HG03575 (cell line): ENCODE measurements at regions not wholly inside any gene's neighbourhood (a gene's known extent, or its start where the extent isn't known, plus 50 kb on each side); places are given as distances from the start of the nearest gene placed in this dataset.

Source experiments
- ATAC-seq: cut with Tn5 transposase; IDR thresholded peaks from one replicate; pipeline ENCODE4 v1.9.1; 2021; ENCODE audit not compliant: unreplicated experiment, insufficient number of reproducible peaks, low FRiP score; ENCODE audit errors: extremely low read depth

- no peak for ATAC-seq
Measured at GRCh38 chr17:77891602-77892001, 66.9 kb upstream of the TNRC6C start.

GRCh38 chr17:77892031-77892430, 66.5 kb upstream of the TNRC6C start:
- ATAC-seq: no peak

- ATAC-seq: no peak
Measured at GRCh38 chr17:77892469-77893143, 65.9 kb upstream of the TNRC6C start.

- ATAC-seq: no peak
Measured at GRCh38 chr17:77893144-77894044, 65.1 kb upstream of the TNRC6C start.

- no peak for ATAC-seq
Measured at GRCh38 chr17:77894126-77894956, 64.2 kb upstream of the TNRC6C start.

- ATAC-seq: no peak
Measured at GRCh38 chr17:77897741-77898301, 60.7 kb upstream of the TNRC6C start.

- ATAC-seq: no peak
Measured at GRCh38 chr17:77898521-77899434, 59.7 kb upstream of the TNRC6C start.

- no peak for ATAC-seq
Measured at GRCh38 chr17:77899498-77899897, 59.0 kb upstream of the TNRC6C start.

- ATAC-seq: no peak
Measured at GRCh38 chr17:77901481-77901880, 57.0 kb upstream of the TNRC6C start.

GRCh38 chr17:77905266-77905665, 53.2 kb upstream of the TNRC6C start:
- ATAC-seq: no peak

- ATAC-seq: no peak
Measured at GRCh38 chr17:77905766-77906165, 52.7 kb upstream of the TNRC6C start.

- ATAC-seq: no peak
Measured at GRCh38 chr17:77906377-77906871, 52.1 kb upstream of the TNRC6C start.

- no peak for ATAC-seq
Measured at GRCh38 chr17:77907497-77908461, 50.7 kb upstream of the TNRC6C start.

GRCh38 chr17:77908501-77908900, 50.0 kb upstream of the TNRC6C start:
- ATAC-seq: no peak
